ENCODE measurements at regions not wholly inside any gene's neighbourhood (a gene's known extent, or its start where the extent isn't known, plus 50 kb on each side); places are given as distances from the start of the nearest gene placed in this dataset.

GRCh38 chr4:96241819-96242218 is 401.9 kb downstream of the PDHA2 start:
- no peaks in the 10 kb centered on the region for H3K4me1 Mint-ChIP-seq
- ATAC-seq: no peak
- H3K36me3 Mint-ChIP-seq: no peaks in the 10 kb centered on the region
- no peaks in the 10 kb centered on the region for H3K27me3 Mint-ChIP-seq
- H3K4me3 Mint-ChIP-seq: no peak overlapping the region
- no peak overlapping the region for H3K27ac Mint-ChIP-seq
- peaks cover 3% of the 10 kb centered on the region for H3K9me3 Mint-ChIP-seq

GRCh38 chr4:96247096-96247495 is 407.2 kb downstream of the PDHA2 start:
- ATAC-seq: no peak

GRCh38 chr4:96248225-96248624 is 408.3 kb downstream of the PDHA2 start:
- H3K9me3 Mint-ChIP-seq: peaks cover 3% of the 10 kb centered on the region
- H3K4me1 Mint-ChIP-seq: no peaks in the 10 kb centered on the region
- no peaks in the 10 kb centered on the region for H3K36me3 Mint-ChIP-seq
- no peak overlapping the region for H3K27ac Mint-ChIP-seq
- no peaks in the 10 kb centered on the region for H3K27me3 Mint-ChIP-seq
- no peak overlapping the region for H3K4me3 Mint-ChIP-seq
- ATAC-seq: no peak

More at GRCh38 chr4:96247096-96247495, 407.2 kb downstream of the PDHA2 start:
- Mint-ChIP-seq H3K9me3 (peaks cover 4% of the 10 kb centered on the region), H3K4me3 (no peak overlapping the region), H3K36me3 (no peaks in the 10 kb centered on the region), H3K4me1 (no peaks in the 10 kb centered on the region), H3K27me3 (no peaks in the 10 kb centered on the region), H3K27ac (no peak overlapping the region)

GRCh38 chr4:96260064-96260682 is 420.3 kb downstream of the PDHA2 start:
- H3K27ac Mint-ChIP-seq: no peak overlapping the region
- ATAC-seq: no peak
- no peak overlapping the region for H3K4me3 Mint-ChIP-seq
- no peaks in the 10 kb centered on the region for H3K4me1 Mint-ChIP-seq
- H3K9me3 Mint-ChIP-seq: no peaks in the 10 kb centered on the region
- H3K27me3 Mint-ChIP-seq: no peaks in the 10 kb centered on the region
- H3K36me3 Mint-ChIP-seq: no peaks in the 10 kb centered on the region

GRCh38 chr4:96262057-96262456 is 422.2 kb downstream of the PDHA2 start:
- Mint-ChIP-seq H3K9me3 (no peaks in the 10 kb centered on the region), H3K27me3 (no peaks in the 10 kb centered on the region), H3K4me1 (no peaks in the 10 kb centered on the region), H3K36me3 (no peaks in the 10 kb centered on the region), H3K27ac (no peak overlapping the region), H3K4me3 (no peak overlapping the region)
- no peak for ATAC-seq

GRCh38 chr4:96263291-96263690 is 423.4 kb downstream of the PDHA2 start:
- Mint-ChIP-seq H3K27ac (no peak overlapping the region), H3K4me1 (no peaks in the 10 kb centered on the region), H3K4me3 (no peak overlapping the region), H3K27me3 (no peaks in the 10 kb centered on the region), H3K9me3 (no peaks in the 10 kb centered on the region), H3K36me3 (no peaks in the 10 kb centered on the region)
- ATAC-seq: no peak

GRCh38 chr4:96264941-96265463 is 425.1 kb downstream of the PDHA2 start:
- ATAC-seq: no peak
- H3K4me3 Mint-ChIP-seq: no peak overlapping the region
- H3K27ac Mint-ChIP-seq: no peak overlapping the region
- no peaks in the 10 kb centered on the region for H3K27me3 Mint-ChIP-seq
- no peaks in the 10 kb centered on the region for H3K9me3 Mint-ChIP-seq
- no peaks in the 10 kb centered on the region for H3K36me3 Mint-ChIP-seq
- no peaks in the 10 kb centered on the region for H3K4me1 Mint-ChIP-seq

- H3K9me3 Mint-ChIP-seq: peaks cover 4% of the 10 kb centered on the region
- H3K27me3 Mint-ChIP-seq: no peaks in the 10 kb centered on the region
- H3K36me3 Mint-ChIP-seq: no peaks in the 10 kb centered on the region
- no peaks in the 10 kb centered on the region for H3K4me1 Mint-ChIP-seq
- no peak for ATAC-seq
- H3K27ac Mint-ChIP-seq: no peak overlapping the region
- no peak overlapping the region for H3K4me3 Mint-ChIP-seq
These were observed 453.9 kb downstream of the PDHA2 start for GRCh38 chr4:96293806-96294205.

- no peak overlapping the region for H3K27ac Mint-ChIP-seq
- no peaks in the 10 kb centered on the region for H3K4me1 Mint-ChIP-seq
- H3K27me3 Mint-ChIP-seq: no peaks in the 10 kb centered on the region
- peaks cover 4% of the 10 kb centered on the region for H3K9me3 Mint-ChIP-seq
- no peak for ATAC-seq
- H3K36me3 Mint-ChIP-seq: no peaks in the 10 kb centered on the region
- no peak overlapping the region for H3K4me3 Mint-ChIP-seq
These were observed 455.3 kb downstream of the PDHA2 start for GRCh38 chr4:96295143-96295741.

- no peak overlapping the region for H3K4me3 Mint-ChIP-seq
- H3K36me3 Mint-ChIP-seq: no peaks in the 10 kb centered on the region
- peaks cover 3% of the 10 kb centered on the region for H3K9me3 Mint-ChIP-seq
- ATAC-seq: no peak
- no peak overlapping the region for H3K27ac Mint-ChIP-seq
- H3K27me3 Mint-ChIP-seq: no peaks in the 10 kb centered on the region
- H3K4me1 Mint-ChIP-seq: no peaks in the 10 kb centered on the region
These were observed 461.8 kb downstream of the PDHA2 start for GRCh38 chr4:96301715-96302114.

- Mint-ChIP-seq H3K27me3 (no peaks in the 10 kb centered on the region), H3K4me3 (no peak overlapping the region), H3K27ac (no peak overlapping the region), H3K9me3 (peaks cover 14% of the 10 kb centered on the region), H3K4me1 (no peaks in the 10 kb centered on the region), H3K36me3 (no peaks in the 10 kb centered on the region)
- no peak for ATAC-seq
These were observed 465.1 kb downstream of the PDHA2 start for GRCh38 chr4:96305030-96305429.

GRCh38 chr4:96312046-96312685 is 472.3 kb downstream of the PDHA2 start:
- no peaks in the 10 kb centered on the region for H3K27me3 Mint-ChIP-seq

GRCh38 chr4:96315815-96316214 is 475.9 kb downstream of the PDHA2 start:
- no peaks in the 10 kb centered on the region for H3K9me3 Mint-ChIP-seq
- H3K4me1 Mint-ChIP-seq: no peaks in the 10 kb centered on the region
- no peaks in the 10 kb centered on the region for H3K36me3 Mint-ChIP-seq
- H3K4me3 Mint-ChIP-seq: no peak overlapping the region
- H3K27ac Mint-ChIP-seq: no peak overlapping the region
- no peaks in the 10 kb centered on the region for H3K27me3 Mint-ChIP-seq
- ATAC-seq: no peak

More at GRCh38 chr4:96312046-96312685, 472.3 kb downstream of the PDHA2 start:
- H3K4me1 Mint-ChIP-seq: no peaks in the 10 kb centered on the region
- H3K9me3 Mint-ChIP-seq: peaks cover 11% of the 10 kb centered on the region
- H3K4me3 Mint-ChIP-seq: no peak overlapping the region
- no peaks in the 10 kb centered on the region for H3K36me3 Mint-ChIP-seq
- ATAC-seq: no peak
- no peak overlapping the region for H3K27ac Mint-ChIP-seq

- Mint-ChIP-seq H3K27ac (no peak overlapping the region), H3K4me1 (no peaks in the 10 kb centered on the region), H3K36me3 (no peaks in the 10 kb centered on the region), H3K9me3 (no peaks in the 10 kb centered on the region), H3K27me3 (no peaks in the 10 kb centered on the region), H3K4me3 (no peak overlapping the region)
- no peak for ATAC-seq
These were observed 476.9 kb downstream of the PDHA2 start for GRCh38 chr4:96316776-96317175.

- no peaks in the 10 kb centered on the region for H3K36me3 Mint-ChIP-seq
- H3K9me3 Mint-ChIP-seq: no peaks in the 10 kb centered on the region
- no peak overlapping the region for H3K27ac Mint-ChIP-seq
- ATAC-seq: no peak
- H3K27me3 Mint-ChIP-seq: no peaks in the 10 kb centered on the region
- H3K4me3 Mint-ChIP-seq: no peak overlapping the region
- no peaks in the 10 kb centered on the region for H3K4me1 Mint-ChIP-seq
These were observed 478.0 kb downstream of the PDHA2 start for GRCh38 chr4:96317891-96318290.

GRCh38 chr4:96326846-96327245 is 487.0 kb downstream of the PDHA2 start:
- H3K27me3 Mint-ChIP-seq: no peaks in the 10 kb centered on the region
- H3K4me1 Mint-ChIP-seq: no peaks in the 10 kb centered on the region
- no peaks in the 10 kb centered on the region for H3K9me3 Mint-ChIP-seq
- no peaks in the 10 kb centered on the region for H3K36me3 Mint-ChIP-seq
- H3K4me3 Mint-ChIP-seq: no peak overlapping the region
- ATAC-seq: no peak
- H3K27ac Mint-ChIP-seq: no peak overlapping the region

All from stimulated activated memory B cell treated with anti-CD40 and anti-IgM and Interleukin-4, amounts not matched to agents 10 μg/mL and 1 μg/mL and 100 μg/mL, for 72 hours (primary cell).